ENCODE measurements at regions not wholly inside any gene's neighbourhood (a gene's known extent, or its start where the extent isn't known, plus 50 kb on each side); places are given as distances from the start of the nearest gene placed in this dataset.

- Histone ChIP-seq H3K4me3 (ENCODE audit: low read length) (no peak overlapping the region), H4K20me1 (ENCODE audit: low read length) (no peaks in the 10 kb centered on the region), H3K9me2 (replicated peaks; ENCODE audit: low read length) (0 out of 2 replicates have a peak, but pooled peaks cover 6% of the 10 kb centered on the region), H3K9ac (ENCODE audit: low read length) (no peak overlapping the region), H3K4me1 (ENCODE audit: insufficient read depth, low read length) (no peaks in the 10 kb centered on the region), H3K4me2 (ENCODE audit: low read length) (no peak overlapping the region), H3K36me3 (ENCODE audit: low read depth, low read length) (no peaks in the 10 kb centered on the region), H3F3A (ENCODE audit: low read length, unreplicated experiment) (no peaks in the 10 kb centered on the region), H3K79me2 (ENCODE audit: low read length) (no peaks in the 10 kb centered on the region), H3K27ac (ENCODE audit: low read length) (no peak overlapping the region), H3K9me3 (ENCODE audit: low read length) (no peaks in the 10 kb centered on the region), H2AFZ (ENCODE audit: low read length) (no peak overlapping the region), H3K27me3 (ENCODE audit: low read length) (no peaks in the 10 kb centered on the region)
- no peak for ATAC-seq
- no peak for DNase-seq
- TF ChIP-seq, protein P1, sequence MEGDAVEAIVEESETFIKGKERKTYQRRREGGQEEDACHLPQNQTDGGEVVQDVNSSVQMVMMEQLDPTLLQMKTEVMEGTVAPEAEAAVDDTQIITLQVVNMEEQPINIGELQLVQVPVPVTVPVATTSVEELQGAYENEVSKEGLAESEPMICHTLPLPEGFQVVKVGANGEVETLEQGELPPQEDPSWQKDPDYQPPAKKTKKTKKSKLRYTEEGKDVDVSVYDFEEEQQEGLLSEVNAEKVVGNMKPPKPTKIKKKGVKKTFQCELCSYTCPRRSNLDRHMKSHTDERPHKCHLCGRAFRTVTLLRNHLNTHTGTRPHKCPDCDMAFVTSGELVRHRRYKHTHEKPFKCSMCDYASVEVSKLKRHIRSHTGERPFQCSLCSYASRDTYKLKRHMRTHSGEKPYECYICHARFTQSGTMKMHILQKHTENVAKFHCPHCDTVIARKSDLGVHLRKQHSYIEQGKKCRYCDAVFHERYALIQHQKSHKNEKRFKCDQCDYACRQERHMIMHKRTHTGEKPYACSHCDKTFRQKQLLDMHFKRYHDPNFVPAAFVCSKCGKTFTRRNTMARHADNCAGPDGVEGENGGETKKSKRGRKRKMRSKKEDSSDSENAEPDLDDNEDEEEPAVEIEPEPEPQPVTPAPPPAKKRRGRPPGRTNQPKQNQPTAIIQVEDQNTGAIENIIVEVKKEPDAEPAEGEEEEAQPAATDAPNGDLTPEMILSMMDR (conservative IDR thresholded peaks at IDR 0.05; ENCODE audit: low read depth, low read length), result no peak
- no peak for TF ChIP-seq EZH2phosphoT487 (IDR thresholded peaks at IDR 0.05; ENCODE audit: borderline replicate concordance, low read length)
- TF ChIP-seq EZH2 (IDR thresholded peaks at IDR 0.05; ENCODE audit: low read length, unreplicated experiment), result no peak
- intact Hi-C loops (cut with micrococcal nuclease), result no loop called here
- CTCF ChIA-PET, result interaction anchor here (0.6 kb wide), 1 partner anchor 119 kb away, joined by 10 read pairs; no protein-coding TSS in a partner anchor
- BruUV-seq (replicated peaks), result no TSS peak
- POLR2A ChIA-PET (ENCODE audit: unreplicated experiment), result no interaction called here
Observed at GRCh38 chr12:68491204-68491960, 119.3 kb upstream of the RAP1B start.

DNA sequence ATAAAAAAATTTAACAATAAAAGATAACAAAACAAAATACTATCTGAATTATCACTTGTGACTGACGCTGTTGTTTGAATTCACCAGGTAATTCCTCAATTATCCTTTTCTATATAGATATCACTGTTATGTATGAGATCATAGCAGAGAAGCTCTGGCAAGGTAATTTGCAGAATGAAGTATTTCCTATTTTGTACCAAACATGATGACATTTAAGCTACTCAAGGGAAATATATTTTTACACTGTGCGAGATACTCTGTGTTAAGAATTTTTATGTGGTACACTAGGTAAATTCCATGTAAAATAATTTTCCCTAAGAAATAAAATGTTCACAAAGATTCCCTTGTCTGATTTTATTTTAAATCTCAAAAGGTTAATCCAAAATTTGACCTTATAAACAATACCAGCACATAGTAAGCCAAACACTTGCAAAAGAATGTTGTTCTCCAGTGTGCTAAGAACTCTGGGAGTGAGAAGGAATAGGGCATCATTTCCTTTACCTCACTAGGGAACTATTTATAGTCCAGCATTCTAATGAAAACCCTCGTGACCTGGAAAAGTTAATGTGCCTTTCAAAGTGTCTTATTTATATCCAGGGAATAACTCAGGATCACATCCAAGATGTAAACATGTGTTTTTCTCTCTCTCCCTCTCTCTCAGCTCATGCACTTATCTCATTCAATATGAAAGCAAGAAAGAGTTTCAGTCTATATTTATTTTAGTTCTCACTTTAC is 115.2 kb upstream of the RAP1B start:
- H4K20me1 ChIP-seq (ENCODE audit: low read length), result no peaks in the 10 kb centered on the region
- H3K9me3 ChIP-seq (ENCODE audit: low read length), result no peaks in the 10 kb centered on the region
- no peak overlapping the region for H3K4me3 ChIP-seq (ENCODE audit: low read length)
- ChIA-PET POLR2A (ENCODE audit: unreplicated experiment) (interaction anchor here (0.6 kb wide), 1 partner anchor 139 kb away, joined by 6 read pairs; no protein-coding TSS in a partner anchor), CTCF (no interaction called here)
- TF ChIP-seq, protein P1 (conservative IDR thresholded peaks at IDR 0.05; ENCODE audit: low read depth, low read length), result no peak
- TF ChIP-seq EZH2phosphoT487 (IDR thresholded peaks at IDR 0.05; ENCODE audit: borderline replicate concordance, low read length) (no peak), EZH2 (IDR thresholded peaks at IDR 0.05; ENCODE audit: low read length, unreplicated experiment) (no peak)
- intact Hi-C loops (cut with micrococcal nuclease), result loop anchor here (1.0 kb wide), 1 partner anchor 136 kb away; no protein-coding TSS in a partner anchor
- no peak overlapping the region for H2AFZ ChIP-seq (ENCODE audit: low read length)
- no peak overlapping the region for H3K9ac ChIP-seq (ENCODE audit: low read length)
- no peaks in the 10 kb centered on the region for H3K79me2 ChIP-seq (ENCODE audit: low read length)
- ATAC-seq (no peak), DNase-seq (no peak)
- BruUV-seq (replicated peaks), result no TSS peak
- no peaks in the 10 kb centered on the region for H3K36me3 ChIP-seq (ENCODE audit: low read depth, low read length)
- no peaks in the 10 kb centered on the region for H3K27me3 ChIP-seq (ENCODE audit: low read length)
- no peak overlapping the region for H3K27ac ChIP-seq (ENCODE audit: low read length)
- H3K4me1 ChIP-seq (ENCODE audit: insufficient read depth, low read length), result no peaks in the 10 kb centered on the region
- no peak overlapping the region for H3K4me2 ChIP-seq (ENCODE audit: low read length)
- H3K9me2 ChIP-seq (replicated peaks; ENCODE audit: low read length), result 0 out of 2 replicates have a peak, but pooled peaks cover 4% of the 10 kb centered on the region
- no peaks in the 10 kb centered on the region for H3F3A ChIP-seq (ENCODE audit: low read length, unreplicated experiment)
